GM12891 (cell line): ENCODE measurements at regions not wholly inside any gene's neighbourhood (a gene's known extent, or its start where the extent isn't known, plus 50 kb on each side); places are given as distances from the start of the nearest gene placed in this dataset.

Experiments used
- POLR2A ChIP-seq: IDR thresholded peaks from 2 replicates; pipeline ENCODE4 v1.6.1; 2011; ENCODE audit warnings: low read depth, low read length, control low read depth
- POLR2AphosphoS5 ChIP-seq: IDR thresholded peaks from 2 replicates; pipeline ENCODE4 v1.6.1; 2011; ENCODE audit warnings: low read depth, low read length, control low read depth

GRCh38 chr10:1992930-1993329, 255.6 kb upstream of the ADARB2 start:
- TF ChIP-seq POLR2AphosphoS5 (no peak), POLR2A (no peak)
